Osteoblast (primary cell): ENCODE measurements at regions not wholly inside any gene's neighbourhood (a gene's known extent, or its start where the extent isn't known, plus 50 kb on each side); places are given as distances from the start of the nearest gene placed in this dataset.

Experiments
- DNase-seq: peaks from one replicate; pipeline ENCODE4 v3.0.0; 2011; ENCODE audit warnings: low spot score, mixed read lengths; ENCODE audit not compliant: insufficient read length; ENCODE audit errors: missing footprints
- H2AFZ ChIP-seq: 2 replicates; pipeline ENCODE4 v1.6.0; 2011; ENCODE audit warnings: mild to moderate bottlenecking, low read length
- H3K27ac ChIP-seq: 2 replicates; pipeline ENCODE4 v1.5.1; 2011; ENCODE audit warnings: mild to moderate bottlenecking, low read depth, low read length, moderate library complexity
- H3K27me3 ChIP-seq: 2 replicates; pipeline ENCODE4 v1.6.0; 2012; ENCODE audit warnings: mild to moderate bottlenecking, control low read depth, inconsistent platforms, low read length, moderate library complexity; ENCODE audit not compliant: insufficient read depth
- H3K36me3 ChIP-seq: 2 replicates; pipeline ENCODE4 v1.5.1; 2011; ENCODE audit warnings: mild to moderate bottlenecking, low read length, control low read depth, moderate library complexity; ENCODE audit not compliant: insufficient read depth
- H3K4me1 ChIP-seq: 2 replicates; pipeline ENCODE4 v1.5.1; 2011; ENCODE audit warnings: mild to moderate bottlenecking, low read length, control low read depth, moderate library complexity; ENCODE audit not compliant: insufficient read depth
- H3K4me2 ChIP-seq: 2 replicates; pipeline ENCODE4 v1.6.0; 2011; ENCODE audit warnings: mild to moderate bottlenecking, low read length; ENCODE audit not compliant: insufficient read depth
- H3K4me3 ChIP-seq: fragments of 200-600 bp; sonication (generic); 3 replicates; pipeline ENCODE4 v1.5.1; 2012; ENCODE audit warnings: mild to moderate bottlenecking, low read length, inconsistent platforms; ENCODE audit not compliant: insufficient read depth
- H3K79me2 ChIP-seq: 2 replicates; pipeline ENCODE4 v1.6.0; 2012; ENCODE audit warnings: mild to moderate bottlenecking, low read length, control low read depth, inconsistent platforms; ENCODE audit not compliant: insufficient read depth
- H3K9me3 ChIP-seq: 2 replicates; pipeline ENCODE4 v1.5.1; 2011; ENCODE audit warnings: low read depth, low read length, control low read depth
- H4K20me1 ChIP-seq: 2 replicates; pipeline ENCODE4 v1.6.0; 2012; ENCODE audit warnings: mild to moderate bottlenecking, low read length, control low read depth; ENCODE audit not compliant: insufficient read depth
- CTCF ChIP-seq: IDR thresholded peaks from 2 replicates; pipeline ENCODE4 v1.5.1; 2011; ENCODE audit warnings: mild to moderate bottlenecking, low read depth, low read length, moderate library complexity; ENCODE audit errors: extremely low read depth

DNA sequence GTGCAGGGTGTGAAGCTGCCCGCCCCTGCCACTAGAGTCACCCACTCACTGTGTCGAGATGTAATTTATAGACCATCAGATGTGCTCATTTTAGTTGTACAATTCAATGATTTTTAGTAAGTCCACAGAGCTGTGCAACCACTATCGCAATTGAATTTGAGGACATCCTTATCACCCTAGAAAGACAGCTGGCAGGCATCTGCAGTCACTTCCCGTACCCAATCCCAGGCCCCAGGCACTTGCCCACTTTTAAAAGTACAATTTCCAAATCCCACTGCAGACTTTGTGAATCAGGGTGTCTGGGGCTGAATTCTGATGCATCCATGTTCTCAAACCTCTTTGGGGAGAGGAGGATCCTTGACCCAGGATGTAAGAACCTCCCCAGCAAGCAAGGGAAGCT lies 521.3 kb upstream of the SALL3 start:
- no peaks in the 10 kb centered on the region for H3K27me3 ChIP-seq
- H3K36me3 ChIP-seq: no peaks in the 10 kb centered on the region
- no peak overlapping the region for H3K27ac ChIP-seq
- H3K4me2 ChIP-seq: no peak overlapping the region
- TF ChIP-seq CTCF: no peak
- no peaks in the 10 kb centered on the region for H4K20me1 ChIP-seq
- H3K4me1 ChIP-seq: no peaks in the 10 kb centered on the region
- H2AFZ ChIP-seq: no peak overlapping the region
- peaks cover 7% of the 10 kb centered on the region for H3K9me3 ChIP-seq
- no peak for DNase-seq
- H3K4me3 ChIP-seq: no peak overlapping the region
- no peaks in the 10 kb centered on the region for H3K79me2 ChIP-seq

DNA sequence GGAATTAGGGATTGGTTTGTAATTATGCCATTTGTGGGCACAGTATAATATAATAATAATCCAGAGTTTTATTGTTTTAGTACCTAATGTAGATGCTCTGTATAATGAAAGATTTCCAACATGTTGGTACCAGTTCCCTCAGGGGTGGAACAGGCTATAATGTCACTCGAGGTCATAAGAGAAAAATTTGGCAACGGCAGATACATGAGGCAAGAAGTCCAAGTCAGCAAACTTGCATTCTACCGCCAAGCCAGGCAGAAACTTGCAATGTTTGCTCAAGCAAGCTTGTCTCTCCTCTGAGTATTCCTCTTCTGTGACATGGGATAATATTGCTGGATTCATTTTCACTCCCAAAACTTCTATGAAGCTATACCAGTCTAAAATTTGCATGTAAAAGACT lies 520.0 kb upstream of the SALL3 start:
- no peak for TF ChIP-seq CTCF
- H3K27me3 ChIP-seq: no peaks in the 10 kb centered on the region

GRCh38 chr18:78460558-78460957 lies 519.1 kb upstream of the SALL3 start:
- H3K9me3 ChIP-seq: peaks cover 5% of the 10 kb centered on the region
- no peaks in the 10 kb centered on the region for H4K20me1 ChIP-seq
- no peaks in the 10 kb centered on the region for H3K27me3 ChIP-seq
- H3K79me2 ChIP-seq: no peaks in the 10 kb centered on the region
- H3K4me2 ChIP-seq: no peak overlapping the region
- no peaks in the 10 kb centered on the region for H3K4me1 ChIP-seq
- DNase-seq: no peak
- H3K27ac ChIP-seq: no peak overlapping the region
- H3K4me3 ChIP-seq: no peak overlapping the region
- TF ChIP-seq CTCF: no peak
- H2AFZ ChIP-seq: no peak overlapping the region
- H3K36me3 ChIP-seq: no peaks in the 10 kb centered on the region

More for the DNA sequence above, 520.0 kb upstream of the SALL3 start:
- Histone ChIP-seq H3K4me1 (no peaks in the 10 kb centered on the region), H3K4me3 (no peak overlapping the region), H3K79me2 (no peaks in the 10 kb centered on the region), H3K9me3 (peaks cover 7% of the 10 kb centered on the region), H3K27ac (no peak overlapping the region), H3K4me2 (no peak overlapping the region), H3K36me3 (no peaks in the 10 kb centered on the region), H2AFZ (no peak overlapping the region), H4K20me1 (no peaks in the 10 kb centered on the region)
- DNase-seq: no peak

GRCh38 chr18:78473563-78473962 lies 506.1 kb upstream of the SALL3 start:
- Histone ChIP-seq H3K4me3 (no peak overlapping the region), H3K27me3 (no peaks in the 10 kb centered on the region), H3K27ac (no peak overlapping the region), H3K4me2 (no peak overlapping the region), H3K36me3 (no peaks in the 10 kb centered on the region), H4K20me1 (no peaks in the 10 kb centered on the region), H3K9me3 (no peaks in the 10 kb centered on the region), H3K79me2 (no peaks in the 10 kb centered on the region), H2AFZ (no peak overlapping the region), H3K4me1 (no peaks in the 10 kb centered on the region)
- DNase-seq: no peak
- no peak for TF ChIP-seq CTCF
